H1 (cell line): ENCODE measurements at regions not wholly inside any gene's neighbourhood (a gene's known extent, or its start where the extent isn't known, plus 50 kb on each side); places are given as distances from the start of the nearest gene placed in this dataset.

Source experiments
- CTCF ChIA-PET: fragments of 300-600 bp; sonication (Branson Sonifier 250); formaldehyde crosslinking; loops from one replicate; lab custom pipeline; 2021; ENCODE audit not compliant: partially characterized antibody; lab: Charles Lee
- POLR2A ChIA-PET: fragments of 300-600 bp; sonication (Branson Sonifier 250); formaldehyde crosslinking; loops from one replicate; lab custom pipeline; 2021; ENCODE audit warnings: inconsistent platforms; ENCODE audit not compliant: partially characterized antibody; lab: Charles Lee
- DNase-seq, 2 experiments: peaks; one replicate each; pipeline versions ENCODE4 v3.0.0 to v3.0.0-alpha.2; 2010 to 2022; ENCODE audit warnings: low spot score in 2 of 2, low read depth in 1 of 2, mixed read lengths in 1 of 2
- FAIRE-seq: peaks from 2 replicates; lab custom pipeline; 2011; peaks lifted over from hg19 to GRCh38; lab: Jason Lieb, UNC
- H2AFZ ChIP-seq: 2 replicates; pipeline ENCODE4 v1.8.1; 2012; ENCODE audit warnings: low read length, inconsistent platforms
- H2AK5ac ChIP-seq: 2 replicates; pipeline ENCODE4 v1.6.1; 2013; ENCODE audit warnings: low read depth, low read length
- H2BK120ac ChIP-seq: replicated peaks from 2 replicates; pipeline ENCODE3; 2013; ENCODE audit warnings: low read depth, low read length, inconsistent platforms
- H2BK12ac ChIP-seq: 2 replicates; pipeline ENCODE4 v1.6.1; 2013; ENCODE audit warnings: low read depth, low read length
- H2BK15ac ChIP-seq: 2 replicates; pipeline ENCODE4 v1.6.1; 2013; ENCODE audit warnings: low read length
- H2BK20ac ChIP-seq: 2 replicates; pipeline ENCODE4 v1.6.1; 2013; ENCODE audit warnings: low read length
- H2BK5ac ChIP-seq: 2 replicates; pipeline ENCODE4 v1.6.1; 2013; ENCODE audit warnings: low read depth, low read length
- H3K14ac ChIP-seq: 2 replicates; pipeline ENCODE4 v1.6.1; 2013; ENCODE audit warnings: inconsistent platforms; ENCODE audit not compliant: insufficient read length
- H3K18ac ChIP-seq: 2 replicates; pipeline ENCODE4 v1.6.1; 2013; ENCODE audit warnings: low read length; ENCODE audit errors: extremely low read depth
- H3K23ac ChIP-seq: 2 replicates; pipeline ENCODE4 v1.6.1; 2013; ENCODE audit warnings: inconsistent platforms; ENCODE audit not compliant: insufficient read length
- H3K23me2 ChIP-seq: 2 replicates; pipeline ENCODE4 v1.6.1; 2013; ENCODE audit warnings: low read depth, low read length
- H3K27ac ChIP-seq: 2 replicates; pipeline ENCODE4 v1.6.1; 2011; ENCODE audit warnings: low read depth, low read length, inconsistent platforms
- H3K27me3 ChIP-seq, 4 experiments: replicated peaks in 1 of 4; 1 replicate in 1 of 4; 2 replicates in 3 of 4; pipeline versions ENCODE4 v1.6.1 to v1.8.1; 2011 to 2013; ENCODE audit warnings: low read length in 3 of 4, mild to moderate bottlenecking in 3 of 4, inconsistent platforms in 2 of 4, mixed read lengths in 2 of 4, moderate library complexity in 1 of 4; ENCODE audit not compliant: control insufficient read depth in 3 of 4, insufficient read depth in 3 of 4; ENCODE audit errors: extremely low read depth in 1 of 4
- H3K36me3 ChIP-seq, 4 experiments: 2 replicates each; pipeline versions ENCODE4 v1.6.1 to v1.8.1; 2011 to 2013; ENCODE audit warnings: mild to moderate bottlenecking in 4 of 4, low read length in 3 of 4, moderate library complexity in 2 of 4, control low read depth in 1 of 4, inconsistent platforms in 1 of 4; ENCODE audit not compliant: insufficient read depth in 4 of 4, control insufficient read depth in 2 of 4
- H3K4ac ChIP-seq: replicated peaks from 2 replicates; pipeline ENCODE3; 2013; ENCODE audit warnings: low read length, low read depth, mixed read lengths, inconsistent platforms; ENCODE audit not compliant: insufficient read length
- H3K4me1 ChIP-seq, 4 experiments: replicated peaks in 1 of 4; 1 replicate in 1 of 4; 2 replicates in 3 of 4; pipeline versions ENCODE4 v1.6.1 to v1.8.1; 2011 to 2013; ENCODE audit warnings: low read length in 3 of 4, inconsistent platforms in 2 of 4, mixed read lengths in 1 of 4; ENCODE audit not compliant: insufficient read depth in 4 of 4, control insufficient read depth in 3 of 4
- H3K4me2 ChIP-seq, 2 experiments: 2 replicates each; pipeline versions ENCODE4 v1.6.1 to v1.8.1; 2011 to 2013; ENCODE audit warnings: low read depth in 2 of 2, low read length in 2 of 2, control low read depth in 1 of 2, inconsistent platforms in 1 of 2, mild to moderate bottlenecking in 1 of 2; ENCODE audit not compliant: insufficient read depth in 1 of 2
- H3K4me3 ChIP-seq, 4 experiments: fragments of 200-600, 300-600 bp in 1 of 4; sonication (generic), shearing (Covaris generic), sonication (Bioruptor Twin) in 1 of 4; 2 replicates each; pipeline versions ENCODE4 v1.5.1 to v1.8.1; 2011 to 2016; ENCODE audit warnings: low read length in 4 of 4, low read depth in 3 of 4, control low read depth in 2 of 4, inconsistent platforms in 2 of 4, mild to moderate bottlenecking in 2 of 4, mixed read lengths in 1 of 4, moderate library complexity in 1 of 4; ENCODE audit not compliant: insufficient read depth in 2 of 4; ENCODE audit errors: extremely low read depth in 1 of 4
- H3K56ac ChIP-seq: replicated peaks from 2 replicates; pipeline ENCODE3; 2013; ENCODE audit warnings: low read depth, mild to moderate bottlenecking, mixed read lengths, low read length, inconsistent platforms; ENCODE audit not compliant: insufficient read length
- H3K79me1 ChIP-seq: 2 replicates; pipeline ENCODE4 v1.6.1; 2013; ENCODE audit warnings: low read depth, low read length, control low read depth
- H3K79me2 ChIP-seq, 2 experiments: 2 replicates each; pipeline versions ENCODE4 v1.6.1 to v1.8.1; 2012 to 2013; ENCODE audit warnings: low read length in 2 of 2, mild to moderate bottlenecking in 2 of 2, inconsistent platforms in 1 of 2; ENCODE audit not compliant: insufficient read depth in 2 of 2, control insufficient read depth in 1 of 2
- H3K9ac ChIP-seq, 4 experiments: replicated peaks in 1 of 4; 1 replicate in 1 of 4; 2 replicates in 3 of 4; pipeline versions ENCODE4 v1.6.1 to v1.8.1; 2011 to 2013; ENCODE audit warnings: low read depth in 3 of 4, low read length in 3 of 4, control low read depth in 2 of 4, mild to moderate bottlenecking in 2 of 4, moderate library complexity in 2 of 4, inconsistent platforms in 1 of 4; ENCODE audit errors: extremely low read depth in 1 of 4
- H3K9me3 ChIP-seq, 2 experiments: 2 replicates each; pipeline versions ENCODE4 v1.6.1 to v1.8.1; 2012 to 2013; ENCODE audit warnings: mild to moderate bottlenecking in 2 of 2, moderate library complexity in 2 of 2, control low read depth in 1 of 2, inconsistent platforms in 1 of 2, low read depth in 1 of 2, low read length in 1 of 2, mixed read lengths in 1 of 2; ENCODE audit not compliant: insufficient read depth in 2 of 2
- H4K20me1 ChIP-seq, 2 experiments: replicated peaks in 1 of 2; 2 replicates each; pipeline versions ENCODE3 to v1.8.1; 2011 to 2013; ENCODE audit warnings: inconsistent platforms in 2 of 2, low read length in 2 of 2, mild to moderate bottlenecking in 1 of 2; ENCODE audit not compliant: insufficient read depth in 2 of 2, control insufficient read depth in 1 of 2
- H4K5ac ChIP-seq: 2 replicates; pipeline ENCODE4 v1.6.1; 2013; ENCODE audit warnings: low read length, low read depth, mixed read lengths, inconsistent platforms; ENCODE audit not compliant: insufficient read length
- H4K8ac ChIP-seq: 2 replicates; pipeline ENCODE4 v1.8.0; 2013; ENCODE audit warnings: mild to moderate bottlenecking, moderate library complexity, low read length, inconsistent platforms; ENCODE audit not compliant: insufficient read depth; ENCODE audit errors: extremely low read depth
- H4K91ac ChIP-seq: replicated peaks from 2 replicates; pipeline ENCODE3; 2013; ENCODE audit warnings: low read length, mixed read lengths, inconsistent platforms; ENCODE audit not compliant: insufficient read length
- CBX8 ChIP-seq: fragments of 300-800, 300-1000 bp; sonication (generic); IDR thresholded peaks from 2 replicates; pipeline ENCODE4 v1.7.1; 2016; ENCODE audit warnings: low read depth, low read length, borderline replicate concordance
- EZH2 ChIP-seq: fragments of 200-600 bp; sonication (generic); IDR thresholded peaks from 2 replicates; pipeline ENCODE4 v1.7.1; 2012; ENCODE audit warnings: low read depth, mild to moderate bottlenecking, moderate library complexity, low read length, inconsistent platforms; ENCODE audit not compliant: severe bottlenecking
- FOSL1 ChIP-seq: IDR thresholded peaks from 2 replicates; pipeline ENCODE4 v1.6.1; 2011; ENCODE audit warnings: mild to moderate bottlenecking, low read depth, low read length, moderate library complexity; ENCODE audit not compliant: insufficient read depth
- GABPA ChIP-seq: IDR thresholded peaks from 2 replicates; pipeline ENCODE4 v1.6.1; 2011; ENCODE audit warnings: mild to moderate bottlenecking, low read length, moderate library complexity, borderline replicate concordance; ENCODE audit not compliant: insufficient read depth
- KDM4A ChIP-seq: IDR thresholded peaks from one replicate; pipeline ENCODE4 v1.7.1; 2012; ENCODE audit warnings: low read depth, mild to moderate bottlenecking, moderate library complexity, low read length, inconsistent platforms; ENCODE audit not compliant: severe bottlenecking
- MAFK ChIP-seq: IDR thresholded peaks from 2 replicates; pipeline ENCODE4 v1.6.1; 2012; ENCODE audit warnings: low read depth, mild to moderate bottlenecking, improper control_type of control experiment, low read length
- PHF8 ChIP-seq: fragments of 200-600 bp; sonication (generic); conservative IDR thresholded peaks from 2 replicates; pipeline ENCODE4 v1.7.1; 2012; ENCODE audit warnings: low read depth, mild to moderate bottlenecking, inconsistent platforms, low read length, moderate library complexity
- POLR2A ChIP-seq, 2 experiments: IDR thresholded peaks; 1 replicate in 1 of 2; 2 replicates in 1 of 2; pipeline ENCODE4 v1.6.1; 2011; ENCODE audit warnings: low read depth in 2 of 2, low read length in 2 of 2, mild to moderate bottlenecking in 2 of 2; ENCODE audit errors: control extremely low read depth in 1 of 2
- RFX5 ChIP-seq: IDR thresholded peaks from 2 replicates; pipeline ENCODE4 v1.6.1; 2011; ENCODE audit warnings: low read depth, low read length, improper control_type of control experiment, borderline replicate concordance
- SAP30 ChIP-seq: fragments of 300-600 bp; sonication (generic); IDR thresholded peaks from 2 replicates; pipeline ENCODE4 v1.7.1; 2012; ENCODE audit warnings: low read length, moderate library complexity, mild to moderate bottlenecking, inconsistent platforms; ENCODE audit not compliant: insufficient read depth, insufficient replicate concordance
- SP1 ChIP-seq: IDR thresholded peaks from 2 replicates; pipeline ENCODE4 v1.6.1; 2011; ENCODE audit warnings: low read depth, low read length
- SP4 ChIP-seq: IDR thresholded peaks from 2 replicates; pipeline ENCODE4 v1.6.1; 2012; ENCODE audit warnings: low read length, inconsistent platforms
- TAF7 ChIP-seq: optimal IDR thresholded peaks from 2 replicates; pipeline ENCODE3; 2011; ENCODE audit warnings: low read depth, mild to moderate bottlenecking, inconsistent platforms, low read length, moderate library complexity, borderline replicate concordance
- TEAD4 ChIP-seq: IDR thresholded peaks from 2 replicates; pipeline ENCODE4 v1.6.1; 2012; ENCODE audit warnings: low read depth, low read length, inconsistent platforms, mixed read lengths
- WGBS, 2 experiments: shearing (Covaris generic) in 1 of 2; methylation state at CpG; one replicate each; pipeline versions ENCODE4 v1.1.6 to v1.1.7; 2013 to 2015; ENCODE audit warnings: low lambda C conversion rate in 2 of 2, mixed read lengths in 2 of 2, inconsistent platforms in 1 of 2, low coverage in 1 of 2, missing lambda C conversion rate in 1 of 2; ENCODE audit not compliant: insufficient replicate concordance in 2 of 2, insufficient coverage in 1 of 2, insufficient read length in 1 of 2; ENCODE audit errors: extremely low coverage in 1 of 2, missing lambda C conversion rate in 1 of 2; 5-methylcytosine and 5-hydroxymethylcytosine counted together

GRCh38 chr12:105967038-105967776, 171.5 kb downstream of the NUAK1 start:
- no peak overlapping the region for H3K9ac ChIP-seq
- H2BK15ac ChIP-seq = no peak overlapping the region
- no peaks in the 10 kb centered on the region for H3K23me2 ChIP-seq
- H2BK5ac ChIP-seq = no peak overlapping the region
- no peak overlapping the region for H3K14ac ChIP-seq
- H3K4me3 ChIP-seq = no peak overlapping the region
- no peak overlapping the region for H4K8ac ChIP-seq
- ChIA-PET CTCF (no interaction called here), POLR2A (no interaction called here)
- no peaks in the 10 kb centered on the region for H3K4me1 ChIP-seq
- H3K79me2 ChIP-seq = no peaks in the 10 kb centered on the region
- no peak overlapping the region for H3K18ac ChIP-seq
- no peaks in the 10 kb centered on the region for H3K9me3 ChIP-seq
- no peak overlapping the region for H4K91ac ChIP-seq
- H2BK20ac ChIP-seq = no peak overlapping the region
- FAIRE-seq (no peak), DNase-seq (no peak)
- 0 out of 2 replicates have a peak overlapping the region, but pooled peaks have one; percentile 20 for H2AFZ ChIP-seq
- H3K4ac ChIP-seq = no peak overlapping the region
- H2AK5ac ChIP-seq = no peak overlapping the region
- H2BK120ac ChIP-seq = no peak overlapping the region
- H3K27ac ChIP-seq = no peak overlapping the region
- no peak overlapping the region for H2BK12ac ChIP-seq
- H4K20me1 ChIP-seq = no peaks in the 10 kb centered on the region
- H3K36me3 ChIP-seq = no peaks in the 10 kb centered on the region
- H3K23ac ChIP-seq = no peak overlapping the region
- no peaks in the 10 kb centered on the region for H3K79me1 ChIP-seq
- WGBS, 2 experiments = 68% methylated on average over 5 of the region's 5 CpGs; no CpG with 5 or more reads in 1 of the 2 experiments
- H3K4me2 ChIP-seq = no peak overlapping the region
- no peak overlapping the region for H3K56ac ChIP-seq
- H4K5ac ChIP-seq = no peak overlapping the region
- no peaks in the 10 kb centered on the region for H3K27me3 ChIP-seq
- TF ChIP-seq SP4 = no peak
- no peak for TF ChIP-seq TEAD4
- no peak for TF ChIP-seq KDM4A
- no peak for TF ChIP-seq EZH2
- TF ChIP-seq RFX5 = no peak
- TF ChIP-seq FOSL1 = no peak
- TF ChIP-seq MAFK = no peak
- TF ChIP-seq SP1 = no peak
- no peak for TF ChIP-seq SAP30
- no peak for TF ChIP-seq GABPA
- TF ChIP-seq PHF8 = no peak
- TF ChIP-seq TAF7 = no peak
- TF ChIP-seq CBX8 = no peak
- TF ChIP-seq POLR2A (IDR thresholded peaks at IDR 0.05; ENCODE audit: control extremely low read depth in 1 of 2, low read depth in 2 of 2, low read length in 2 of 2) = no peak
